ENCODE measurements at regions not wholly inside any gene's neighbourhood (a gene's known extent, or its start where the extent isn't known, plus 50 kb on each side); places are given as distances from the start of the nearest gene placed in this dataset.

DNA sequence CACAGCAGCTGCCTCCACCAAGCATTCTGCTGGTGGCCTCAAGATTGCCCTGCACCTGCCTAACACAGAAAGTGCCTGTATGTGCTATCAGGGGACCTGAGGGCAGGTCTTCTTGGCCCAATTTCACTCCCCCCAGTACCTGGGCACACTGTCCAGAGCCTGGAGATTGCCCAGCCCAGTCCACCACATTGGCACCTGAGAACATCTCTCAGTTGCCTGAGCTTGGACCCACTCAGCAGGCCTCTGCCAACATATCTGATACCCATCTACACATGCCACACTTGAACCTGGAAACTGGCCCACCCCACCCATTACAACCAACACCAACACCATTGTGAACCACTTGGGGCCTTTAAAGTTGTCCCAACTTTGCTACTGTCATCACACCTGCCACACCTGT lies 1523.1 kb upstream of the CDH9 start:
- TF ChIP-seq POLR2A (IDR thresholded peaks at IDR 0.05) = no peak
- TF ChIP-seq, protein P1, sequence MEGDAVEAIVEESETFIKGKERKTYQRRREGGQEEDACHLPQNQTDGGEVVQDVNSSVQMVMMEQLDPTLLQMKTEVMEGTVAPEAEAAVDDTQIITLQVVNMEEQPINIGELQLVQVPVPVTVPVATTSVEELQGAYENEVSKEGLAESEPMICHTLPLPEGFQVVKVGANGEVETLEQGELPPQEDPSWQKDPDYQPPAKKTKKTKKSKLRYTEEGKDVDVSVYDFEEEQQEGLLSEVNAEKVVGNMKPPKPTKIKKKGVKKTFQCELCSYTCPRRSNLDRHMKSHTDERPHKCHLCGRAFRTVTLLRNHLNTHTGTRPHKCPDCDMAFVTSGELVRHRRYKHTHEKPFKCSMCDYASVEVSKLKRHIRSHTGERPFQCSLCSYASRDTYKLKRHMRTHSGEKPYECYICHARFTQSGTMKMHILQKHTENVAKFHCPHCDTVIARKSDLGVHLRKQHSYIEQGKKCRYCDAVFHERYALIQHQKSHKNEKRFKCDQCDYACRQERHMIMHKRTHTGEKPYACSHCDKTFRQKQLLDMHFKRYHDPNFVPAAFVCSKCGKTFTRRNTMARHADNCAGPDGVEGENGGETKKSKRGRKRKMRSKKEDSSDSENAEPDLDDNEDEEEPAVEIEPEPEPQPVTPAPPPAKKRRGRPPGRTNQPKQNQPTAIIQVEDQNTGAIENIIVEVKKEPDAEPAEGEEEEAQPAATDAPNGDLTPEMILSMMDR (IDR thresholded peaks at IDR 0.05) = no peak
- TF ChIP-seq EP300 (IDR thresholded peaks at IDR 0.05) = no peak

Data from ovary (tissue), 3 donors.